Esophagus squamous epithelium (tissue), 4 donors: ENCODE measurements at regions not wholly inside any gene's neighbourhood (a gene's known extent, or its start where the extent isn't known, plus 50 kb on each side); places are given as distances from the start of the nearest gene placed in this dataset.

Source experiments
- POLR2A ChIP-seq, 4 donors: fragments of 450-650 bp; IDR thresholded peaks; one replicate each; pipeline ENCODE4 v1.6.1; 2017; ENCODE audit warnings: antibody characterized with exemption in 4 of 4, mild to moderate bottlenecking in 4 of 4, moderate library complexity in 3 of 4
- TF ChIP-seq, protein P1 (sequence below), 6 experiments: fragments of 450-650 bp in 4 of 6; fragments of 200-600 bp in 2 of 6; sonication (generic) in 2 of 6; IDR thresholded peaks; one replicate each; pipeline ENCODE4 v1.5.1; 2016 to 2019; ENCODE audit warnings: antibody characterized with exemption in 6 of 6, mild to moderate bottlenecking in 4 of 6, moderate library complexity in 4 of 6

DNA sequence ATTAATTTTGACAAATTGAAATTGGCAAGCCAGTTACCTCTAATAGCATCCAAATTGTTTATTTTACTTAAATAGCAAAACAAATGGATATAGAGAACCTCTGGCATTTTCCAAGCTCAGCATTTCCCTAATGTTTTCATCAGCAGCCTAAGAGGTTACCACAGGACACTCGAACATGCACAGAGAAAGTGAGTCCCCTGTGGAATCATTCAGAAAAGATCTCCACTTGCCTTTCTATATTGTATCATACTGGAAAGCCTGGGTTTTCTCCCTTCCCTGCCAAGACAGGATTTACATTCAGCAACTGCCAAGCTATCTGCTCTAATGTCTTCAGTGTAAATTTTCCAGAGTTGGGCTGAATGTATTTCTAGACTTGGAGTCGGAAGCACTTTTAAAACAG is 188.9 kb downstream of the KCTD12 start:
- TF ChIP-seq, protein P1, sequence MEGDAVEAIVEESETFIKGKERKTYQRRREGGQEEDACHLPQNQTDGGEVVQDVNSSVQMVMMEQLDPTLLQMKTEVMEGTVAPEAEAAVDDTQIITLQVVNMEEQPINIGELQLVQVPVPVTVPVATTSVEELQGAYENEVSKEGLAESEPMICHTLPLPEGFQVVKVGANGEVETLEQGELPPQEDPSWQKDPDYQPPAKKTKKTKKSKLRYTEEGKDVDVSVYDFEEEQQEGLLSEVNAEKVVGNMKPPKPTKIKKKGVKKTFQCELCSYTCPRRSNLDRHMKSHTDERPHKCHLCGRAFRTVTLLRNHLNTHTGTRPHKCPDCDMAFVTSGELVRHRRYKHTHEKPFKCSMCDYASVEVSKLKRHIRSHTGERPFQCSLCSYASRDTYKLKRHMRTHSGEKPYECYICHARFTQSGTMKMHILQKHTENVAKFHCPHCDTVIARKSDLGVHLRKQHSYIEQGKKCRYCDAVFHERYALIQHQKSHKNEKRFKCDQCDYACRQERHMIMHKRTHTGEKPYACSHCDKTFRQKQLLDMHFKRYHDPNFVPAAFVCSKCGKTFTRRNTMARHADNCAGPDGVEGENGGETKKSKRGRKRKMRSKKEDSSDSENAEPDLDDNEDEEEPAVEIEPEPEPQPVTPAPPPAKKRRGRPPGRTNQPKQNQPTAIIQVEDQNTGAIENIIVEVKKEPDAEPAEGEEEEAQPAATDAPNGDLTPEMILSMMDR (IDR thresholded peaks at IDR 0.05) = no peak
- no peak for TF ChIP-seq POLR2A (IDR thresholded peaks at IDR 0.05)
